Pancreas (tissue), 10 donors: ENCODE measurements at regions not wholly inside any gene's neighbourhood (a gene's known extent, or its start where the extent isn't known, plus 50 kb on each side); places are given as distances from the start of the nearest gene placed in this dataset.

Source experiments
- ATAC-seq, 4 donors: fragments of 200-7000 bp; cut with Tn5 transposase; one replicate each; pipeline versions ENCODE4 v1.8.0 to v1.9.1; 2020; ENCODE audit warnings: mild to moderate bottlenecking in 4 of 4, moderate library complexity in 4 of 4
- DNase-seq, 6 donors: peaks; one replicate each; pipeline ENCODE4 v3.0.0-alpha.2; 2020
- FAIRE-seq: peaks from 2 replicates; lab custom pipeline; 2012; peaks lifted over from hg19 to GRCh38; lab: Jason Lieb, UNC
- H3K27ac ChIP-seq, 4 donors: fragments of 200-600 bp; sonication (generic); 1 replicate in 3 of 4; 2 replicates in 1 of 4; pipeline versions ENCODE4 v1.5.0 to v1.8.0; 2020
- H3K27me3 ChIP-seq, 4 donors: fragments of 200-600 bp; one replicate each; pipeline ENCODE4 v1.8.0; 2021
- H3K36me3 ChIP-seq, 3 donors: fragments of 200-600 bp; sonication (generic) in 1 of 3; one replicate each; pipeline versions ENCODE4 v1.5.0 to v1.8.0; 2020 to 2021
- H3K4me1 ChIP-seq, 3 donors: fragments of 200-600 bp; one replicate each; pipeline ENCODE4 v1.8.0; 2021
- H3K4me3 ChIP-seq, 4 donors: fragments of 200-600 bp; sonication (generic) in 2 of 4; one replicate each; pipeline versions ENCODE4 v1.5.0 to v1.8.0; 2020 to 2021
- H3K9me3 ChIP-seq, 4 donors: fragments of 200-600 bp; one replicate each; pipeline ENCODE4 v1.8.0; 2021
- WGBS, 2 donors: extraction: QIAGEN DNeasy Blood & Tissue Kit; methylation state at CpG; one replicate each; pipeline ENCODE4 v1.1.7; 2013; 5-methylcytosine and 5-hydroxymethylcytosine counted together
- intact Hi-C, 3 donors: fragments of 100-400 bp; cut with DNase I; formaldehyde crosslinking; loops; one replicate each; pipeline versions ENCODE4 v1.11.1 to v1.14.2; 2022
- TF ChIP-seq, protein P1 (sequence below), 4 donors: fragments of 200-600 bp; sonication (generic) in 3 of 4; IDR thresholded peaks; one replicate each; pipeline versions ENCODE4 v1.5.0 to v1.8.0; 2021; ENCODE audit warnings: antibody characterized with exemption in 4 of 4
- donor health status: healthy with polysubstance abuse.
- donor health status: DM: no; HTN: no; CAD: no; lungs with moderate emphysema.
- donor health status: DM: no; HTN: no; CAD: no.
- donor health status: control.
- donor health status: control.
- donor health status: Bipolar disorder and iron deficiency.
- donor health status: DM: yes; HTN: yes; CAD: no.
- donor health status: DM: no; HTN: no; CAD: no.
- donor health status: DM: no; HTN: no; CAD: no.
- donor health status: DM: yes; HTN: yes; CAD: no.

DNA sequence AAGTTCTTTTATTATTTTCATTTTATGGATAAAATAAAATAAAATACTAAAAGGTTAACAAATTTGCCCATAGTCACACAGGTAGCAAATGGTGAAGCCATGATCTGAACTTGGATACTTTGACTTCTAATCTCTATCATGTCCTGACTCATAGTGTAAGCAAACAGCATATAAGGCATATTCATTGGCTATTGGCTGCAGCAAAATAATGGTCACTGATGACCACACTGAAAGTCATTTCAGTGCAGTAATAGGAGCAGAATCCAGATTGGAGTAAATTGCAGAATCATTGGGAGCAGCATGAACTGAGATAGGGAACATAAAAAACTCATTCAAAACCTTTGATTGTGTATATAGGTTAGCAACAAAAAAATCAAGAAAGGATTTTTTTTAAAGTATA, 262.9 kb downstream of the PLA2G4A start:
- FAIRE-seq (no peak), ATAC-seq (no peak), DNase-seq (no peak)
- TF ChIP-seq, protein P1, sequence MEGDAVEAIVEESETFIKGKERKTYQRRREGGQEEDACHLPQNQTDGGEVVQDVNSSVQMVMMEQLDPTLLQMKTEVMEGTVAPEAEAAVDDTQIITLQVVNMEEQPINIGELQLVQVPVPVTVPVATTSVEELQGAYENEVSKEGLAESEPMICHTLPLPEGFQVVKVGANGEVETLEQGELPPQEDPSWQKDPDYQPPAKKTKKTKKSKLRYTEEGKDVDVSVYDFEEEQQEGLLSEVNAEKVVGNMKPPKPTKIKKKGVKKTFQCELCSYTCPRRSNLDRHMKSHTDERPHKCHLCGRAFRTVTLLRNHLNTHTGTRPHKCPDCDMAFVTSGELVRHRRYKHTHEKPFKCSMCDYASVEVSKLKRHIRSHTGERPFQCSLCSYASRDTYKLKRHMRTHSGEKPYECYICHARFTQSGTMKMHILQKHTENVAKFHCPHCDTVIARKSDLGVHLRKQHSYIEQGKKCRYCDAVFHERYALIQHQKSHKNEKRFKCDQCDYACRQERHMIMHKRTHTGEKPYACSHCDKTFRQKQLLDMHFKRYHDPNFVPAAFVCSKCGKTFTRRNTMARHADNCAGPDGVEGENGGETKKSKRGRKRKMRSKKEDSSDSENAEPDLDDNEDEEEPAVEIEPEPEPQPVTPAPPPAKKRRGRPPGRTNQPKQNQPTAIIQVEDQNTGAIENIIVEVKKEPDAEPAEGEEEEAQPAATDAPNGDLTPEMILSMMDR (IDR thresholded peaks at IDR 0.05) = no peak
- H3K4me3 ChIP-seq = no peak overlapping the region
- no peaks in the 10 kb centered on the region for H3K36me3 ChIP-seq
- H3K4me1 ChIP-seq = no peaks in the 10 kb centered on the region
- no peak overlapping the region for H3K27ac ChIP-seq
- no peaks in the 10 kb centered on the region for H3K9me3 ChIP-seq
- no peaks in the 10 kb centered on the region for H3K27me3 ChIP-seq
- intact Hi-C loops = no loop called here

DNA sequence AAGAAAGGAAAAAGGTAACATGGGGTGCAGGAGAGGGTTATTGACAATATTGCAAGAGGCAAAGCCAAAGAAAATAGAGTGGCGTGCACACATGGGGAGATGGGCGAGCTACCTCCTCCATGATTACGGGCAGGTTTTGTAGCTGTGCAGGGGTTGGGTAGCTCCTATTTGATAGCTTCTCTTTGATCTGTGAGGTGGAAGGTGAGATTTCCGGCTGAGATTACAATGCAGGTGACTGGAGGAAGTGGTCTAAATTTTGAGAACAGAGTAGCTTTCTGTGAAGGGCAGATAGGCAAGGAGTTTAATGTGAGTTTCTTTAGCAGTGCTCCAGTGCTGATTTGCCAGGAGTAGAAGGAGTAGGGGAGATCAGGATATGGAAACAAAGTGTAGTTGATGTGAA, 263.4 kb downstream of the PLA2G4A start:
- FAIRE-seq = no peak
- 67 to 81% methylated on average over 4 of the region's 4 CpGs for WGBS, 2 donors
- ATAC-seq = no peak

DNA sequence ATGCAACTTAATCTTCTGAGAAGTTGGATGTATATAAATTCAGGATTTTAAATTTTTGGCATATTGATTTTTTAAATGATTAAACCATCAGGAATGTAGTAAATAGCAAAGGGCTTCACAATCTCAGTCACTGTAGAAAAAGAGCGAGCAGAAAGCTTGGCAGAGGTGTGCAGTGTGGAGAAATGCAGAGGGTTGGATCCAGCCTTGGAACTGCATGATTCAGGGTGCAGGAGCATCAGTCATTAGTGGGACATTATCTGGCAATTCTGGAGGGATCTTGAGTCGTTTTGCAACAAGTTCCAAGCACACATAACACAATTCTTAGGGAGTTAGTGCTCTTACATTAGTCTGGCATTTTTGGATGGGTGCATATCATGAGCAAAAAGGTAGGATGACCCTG, 267.9 kb downstream of the PLA2G4A start:
- Histone ChIP-seq H3K4me3 (no peak overlapping the region), H3K27ac (no peak overlapping the region), H3K4me1 (no peaks in the 10 kb centered on the region), H3K27me3 (peaks cover 0 to 4% (median 0%) of the 10 kb centered on the region in 4 donors), H3K36me3 (no peaks in the 10 kb centered on the region), H3K9me3 (no peaks in the 10 kb centered on the region)
- FAIRE-seq (no peak), DNase-seq (no peak), ATAC-seq (no peak)
- intact Hi-C loops = no loop called here
- WGBS, 2 donors = 14 to 26% methylated on average over 2 of the region's 2 CpGs
- TF ChIP-seq, protein P1 (IDR thresholded peaks at IDR 0.05) = no peak

More for the DNA sequence above, 263.4 kb downstream of the PLA2G4A start:
- H3K4me1 ChIP-seq = no peaks in the 10 kb centered on the region
- no peak overlapping the region for H3K27ac ChIP-seq
- intact Hi-C loops = no loop called here
- DNase-seq = no peak
- TF ChIP-seq, protein P1 (IDR thresholded peaks at IDR 0.05) = no peak
- no peaks in the 10 kb centered on the region for H3K36me3 ChIP-seq
- no peak overlapping the region for H3K4me3 ChIP-seq
- H3K27me3 ChIP-seq = no peaks in the 10 kb centered on the region
- no peaks in the 10 kb centered on the region for H3K9me3 ChIP-seq

DNA sequence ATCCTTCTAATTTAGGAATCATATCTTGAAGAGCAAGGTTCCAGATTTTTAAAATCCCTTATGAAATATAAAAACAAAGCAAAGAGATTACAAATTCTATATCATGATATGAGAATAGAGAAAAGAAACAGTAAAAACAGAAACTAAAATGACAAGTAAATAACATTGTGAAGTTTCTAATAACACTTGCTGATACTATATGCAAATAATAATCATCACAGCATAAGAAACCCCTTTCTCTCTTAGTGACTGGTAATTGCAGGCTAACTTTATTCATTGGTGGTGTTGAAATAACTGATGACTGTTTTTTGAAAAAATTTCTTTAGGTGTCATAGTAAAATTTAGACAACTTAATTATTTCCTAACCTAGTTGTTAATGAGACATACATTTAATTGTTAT, 281.6 kb downstream of the PLA2G4A start:
- intact Hi-C loops = no loop called here
- no peak for DNase-seq
- Histone ChIP-seq H3K9me3 (no peaks in the 10 kb centered on the region), H3K27me3 (no peaks in the 10 kb centered on the region), H3K36me3 (no peaks in the 10 kb centered on the region), H3K4me1 (no peaks in the 10 kb centered on the region), H3K4me3 (no peak overlapping the region), H3K27ac (no peak overlapping the region)
- TF ChIP-seq, protein P1 (IDR thresholded peaks at IDR 0.05) = no peak
- no peak for ATAC-seq
- no peak for FAIRE-seq

DNA sequence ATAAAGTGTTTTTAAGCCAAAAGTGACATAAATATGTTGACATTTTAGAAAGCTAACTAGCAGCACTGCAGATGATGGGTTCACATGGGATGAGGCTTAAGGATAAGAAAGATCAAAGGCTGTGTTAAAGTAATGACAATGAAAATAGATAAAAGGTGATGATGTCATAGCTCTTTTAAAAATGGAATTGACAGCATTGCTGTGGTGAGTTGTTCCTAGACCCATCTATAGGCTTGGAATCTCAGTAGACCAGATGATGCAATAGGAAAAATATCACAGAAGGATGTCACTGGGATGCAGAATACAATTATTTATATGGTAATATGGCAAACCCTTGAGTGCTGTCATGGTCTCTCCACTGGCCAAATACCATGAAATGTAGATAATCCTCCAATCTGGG, 286.0 kb downstream of the PLA2G4A start:
- TF ChIP-seq, protein P1 (IDR thresholded peaks at IDR 0.05) = no peak
- no peak for DNase-seq
- FAIRE-seq = no peak
- no peak overlapping the region for H3K4me3 ChIP-seq
- intact Hi-C loops = no loop called here
- H3K4me1 ChIP-seq = no peaks in the 10 kb centered on the region
- H3K27ac ChIP-seq = no peak overlapping the region
- no peaks in the 10 kb centered on the region for H3K9me3 ChIP-seq
- no peak for ATAC-seq
- H3K27me3 ChIP-seq = no peaks in the 10 kb centered on the region
- H3K36me3 ChIP-seq = no peaks in the 10 kb centered on the region
